HepG2 (cell line): ENCODE measurements at regions not wholly inside any gene's neighbourhood (a gene's known extent, or its start where the extent isn't known, plus 50 kb on each side); places are given as distances from the start of the nearest gene placed in this dataset.

Experiments
- ATAC-seq: fragments of 200-7000 bp; cut with Tn5 transposase; 3 replicates; pipeline ENCODE4 v1.9.1; 2020; ENCODE audit warnings: mild to moderate bottlenecking, moderate library complexity
- BruUV-seq: library from RNA; stranded (reverse); fragments of 400-500 nt; replicated peaks from 2 replicates; lab custom pipeline; 2021; lab: Mats Ljungman, UMichigan
- CTCF ChIA-PET: fragments of 300-600 bp; formaldehyde crosslinking; extraction: SDS; loops from one replicate; lab custom pipeline; 2021; ENCODE audit warnings: low total read pairs, inconsistent platforms, low intra/inter-chr PET ratio; lab: Yijun Ruan, JAX
- POLR2A ChIA-PET: fragments of 350-600 bp; sonication (Branson Sonifier 250); formaldehyde crosslinking; loops from one replicate; lab custom pipeline; 2020; ENCODE audit warnings: antibody characterized with exemption, inconsistent platforms; lab: Yijun Ruan, JAX
- DNase-seq: peaks from one replicate; pipeline ENCODE4 v3.0.0-alpha.2; 2015; ENCODE audit warnings: low spot score
- FAIRE-seq: peaks from 3 replicates; lab custom pipeline; 2011; peaks lifted over from hg19 to GRCh38; lab: Jason Lieb, UNC
- H2AFZ ChIP-seq: one replicate; pipeline ENCODE4 v1.6.1; 2011; ENCODE audit warnings: low read length, inconsistent platforms
- H3K27ac ChIP-seq: fragments of 300-600 bp; 3 replicates; pipeline ENCODE4 v1.8.0; 2011; ENCODE audit warnings: mixed run types, mild to moderate bottlenecking, mixed read lengths, low read length, inconsistent platforms; ENCODE audit not compliant: insufficient read depth; ENCODE audit errors: extremely low read length
- H3K27me3 ChIP-seq, 2 experiments: fragments of 200-600 bp in 1 of 2; 2 replicates in 1 of 2; 3 replicates in 1 of 2; pipeline versions ENCODE4 v1.6.0 to v1.8.0; 2011; ENCODE audit warnings: low read length in 2 of 2, mild to moderate bottlenecking in 2 of 2, moderate library complexity in 2 of 2, inconsistent platforms in 1 of 2; ENCODE audit not compliant: insufficient read depth in 2 of 2, control insufficient read depth in 1 of 2
- H3K36me3 ChIP-seq, 2 experiments: fragments of 200-600 bp in 1 of 2; replicated peaks in 1 of 2; 2 replicates in 1 of 2; 3 replicates in 1 of 2; pipeline versions ENCODE4 v1.5.1 to v1.8.0; 2011; ENCODE audit warnings: low read length in 2 of 2, inconsistent platforms in 1 of 2; ENCODE audit not compliant: insufficient read depth in 2 of 2, control insufficient read depth in 1 of 2
- H3K4me1 ChIP-seq: 2 replicates; pipeline ENCODE4 v1.5.1; 2012; ENCODE audit warnings: low read length, inconsistent platforms; ENCODE audit not compliant: insufficient read depth
- H3K4me2 ChIP-seq: 2 replicates; pipeline ENCODE4 v1.6.0; 2011; ENCODE audit warnings: low read depth, low read length, inconsistent platforms
- H3K4me3 ChIP-seq, 3 experiments: fragments of 200-600 bp in 1 of 3; sonication (generic), shearing (Covaris generic) in 1 of 3; replicated peaks in 1 of 3; 2 replicates each; pipeline ENCODE4 v1.5.1; 2011 to 2016; ENCODE audit warnings: low read length in 3 of 3, inconsistent platforms in 2 of 3, low read depth in 2 of 3, mild to moderate bottlenecking in 2 of 3, control low read depth in 1 of 3, mixed read lengths in 1 of 3; ENCODE audit not compliant: insufficient read depth in 1 of 3
- H3K79me2 ChIP-seq: one replicate; pipeline ENCODE4 v1.6.1; 2011; ENCODE audit warnings: low read length, inconsistent platforms; ENCODE audit not compliant: insufficient read depth
- H3K9ac ChIP-seq: 2 replicates; pipeline ENCODE4 v1.6.0; 2011; ENCODE audit warnings: mild to moderate bottlenecking, low read depth, low read length, inconsistent platforms; ENCODE audit not compliant: insufficient read depth
- H3K9me3 ChIP-seq: 2 replicates; pipeline ENCODE4 v1.5.1; 2012; ENCODE audit warnings: mild to moderate bottlenecking, low read length
- H4K20me1 ChIP-seq: 2 replicates; pipeline ENCODE4 v1.6.0; 2011; ENCODE audit warnings: inconsistent platforms, mild to moderate bottlenecking, low read length, moderate library complexity; ENCODE audit not compliant: insufficient read depth
- FOXO4 ChIP-seq: sonication (generic); formaldehyde crosslinking; conservative IDR thresholded peaks from 2 replicates; pipeline ENCODE4 v1.8.1; 2023; ENCODE audit warnings: missing genetic modification reagents
- FOXP1 ChIP-seq, 2 experiments: fragments of 450-650 bp in 1 of 2; IDR thresholded peaks; 2 replicates each; pipeline ENCODE4 v1.6.1; 2017 to 2018; ENCODE audit warnings: antibody characterized with exemption in 1 of 2
- HHEX ChIP-seq: IDR thresholded peaks from 2 replicates; pipeline ENCODE4 v1.6.1; 2016; ENCODE audit warnings: control low read depth
- HNF1B ChIP-seq: sonication (generic); formaldehyde crosslinking; IDR thresholded peaks from 2 replicates; pipeline ENCODE4 v1.5.1; 2020; ENCODE audit warnings: mild to moderate bottlenecking, moderate library complexity, missing genetic modification reagents
- MTERF4 ChIP-seq: sonication (generic); formaldehyde crosslinking; IDR thresholded peaks from 2 replicates; pipeline ENCODE4 v1.8.0; 2023; ENCODE audit warnings: mild to moderate bottlenecking, missing genetic modification reagents
- TAF1 ChIP-seq: sonication (generic); formaldehyde crosslinking; IDR thresholded peaks from 2 replicates; pipeline ENCODE4 v1.4.0; 2020; ENCODE audit warnings: missing genetic modification reagents
- ZBTB44 ChIP-seq: sonication (generic); formaldehyde crosslinking; IDR thresholded peaks from 2 replicates; pipeline ENCODE4 v1.4.0; 2020; ENCODE audit warnings: missing genetic modification reagents
- ZNF142 ChIP-seq: sonication (generic); formaldehyde crosslinking; IDR thresholded peaks from 2 replicates; pipeline ENCODE4 v1.4.0; 2020; ENCODE audit warnings: missing genetic modification reagents
- ZNF20 ChIP-seq: sonication (generic); formaldehyde crosslinking; IDR thresholded peaks from 2 replicates; pipeline ENCODE4 v1.4.0; 2020; ENCODE audit warnings: mild to moderate bottlenecking, moderate library complexity, missing genetic modification reagents
- ZNF572 ChIP-seq: sonication (generic); formaldehyde crosslinking; IDR thresholded peaks from 2 replicates; pipeline ENCODE4 v1.5.1; 2020; ENCODE audit warnings: mild to moderate bottlenecking, missing genetic modification reagents
- WGBS: methylation state at CpG from one replicate; pipeline ENCODE4 v1.1.6; 2017; ENCODE audit warnings: low lambda C conversion rate; 5-methylcytosine and 5-hydroxymethylcytosine counted together
- in situ Hi-C: cut with HindIII; loops from 2 replicates; pipeline ENCODE4 v1.10.0; 2017; ENCODE audit warnings: low pct_unique_long_range_greater_than_20kb; ENCODE audit not compliant: extremely low pct_ligation_motif_present
- intact Hi-C: fragments of 100-400 bp; cut with micrococcal nuclease; formaldehyde crosslinking; loops from one replicate; pipeline ENCODE4 v1.10.0; 2022; ENCODE audit not compliant: unreplicated experiment

- H3K9me3 ChIP-seq, result no peaks in the 10 kb centered on the region
- H3K27me3 ChIP-seq, result peaks cover 0 to 34% of the 10 kb centered on the region in 2 experiments; a peak in 4 of 5 replicates
- ATAC-seq (no peak), FAIRE-seq (no peak), DNase-seq (no peak)
- H3K4me3 ChIP-seq, result no peak overlapping the region
- H3K36me3 ChIP-seq, result no peaks in the 10 kb centered on the region
- H3K9ac ChIP-seq, result no peak overlapping the region
- no TSS peak for BruUV-seq
- POLR2A ChIA-PET, result interaction anchor here (0.9 kb wide), 1 partner anchor 41 kb away, joined by 4 read pairs; no protein-coding TSS in a partner anchor
- intact Hi-C loops (no loop called here), in situ Hi-C loops (no loop called here)
- H3K27ac ChIP-seq, result no peak overlapping the region
- CTCF ChIA-PET, result no interaction called here
- H3K4me1 ChIP-seq, result peaks cover 13% of the 10 kb centered on the region
- H3K79me2 ChIP-seq, result no peaks in the 10 kb centered on the region
- 60% methylated on average over 19 of the region's 19 CpGs for WGBS
- H4K20me1 ChIP-seq, result no peaks in the 10 kb centered on the region
- H3K4me2 ChIP-seq, result no peak overlapping the region
- H2AFZ ChIP-seq, result no peak overlapping the region
- TF ChIP-seq FOXO4 (CRISPR knock-in tag), result no peak
- no peak for TF ChIP-seq ZNF142 (CRISPR knock-in tag)
- TF ChIP-seq FOXP1 (IDR thresholded peaks at IDR 0.05), result no peak
- TF ChIP-seq FOXP1 (CRISPR knock-in tag; IDR thresholded peaks at IDR 0.05), result no peak
- TF ChIP-seq HNF1B (CRISPR knock-in tag), result no peak
- TF ChIP-seq ZBTB44 (CRISPR knock-in tag), result no peak
- TF ChIP-seq ZNF572 (CRISPR knock-in tag), result no peak
- TF ChIP-seq TAF1 (CRISPR knock-in tag), result no peak
- no peak for TF ChIP-seq HHEX (CRISPR knock-in tag)
- TF ChIP-seq MTERF4 (CRISPR knock-in tag), result no peak
- TF ChIP-seq ZNF20 (CRISPR knock-in tag), result no peak
Measured at GRCh38 chr2:238558456-238559099, 131.9 kb downstream of the ASB1 start.
